ENCODE measurements at regions not wholly inside any gene's neighbourhood (a gene's known extent, or its start where the extent isn't known, plus 50 kb on each side); places are given as distances from the start of the nearest gene placed in this dataset.

DNA sequence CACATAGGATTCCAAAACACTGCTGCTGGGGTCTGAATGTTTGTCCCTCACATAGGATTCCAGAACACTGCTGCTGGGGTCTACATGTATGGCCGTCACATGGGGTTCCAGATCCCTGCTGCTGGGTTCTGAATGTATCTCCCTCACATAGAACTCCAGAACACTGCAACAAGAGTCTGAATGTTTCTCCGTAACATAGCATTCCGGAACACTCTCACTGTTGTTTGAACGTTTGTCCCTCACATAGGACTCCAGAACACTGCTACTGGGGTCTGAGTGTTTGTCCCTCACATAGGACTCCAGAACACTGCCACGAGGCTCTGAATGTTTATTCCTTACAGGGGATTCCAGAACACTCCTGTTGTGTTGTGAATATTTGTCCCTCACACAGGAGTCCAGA lies 216.8 kb downstream of the FOXD4L6 start:
- TF ChIP-seq, protein P1, sequence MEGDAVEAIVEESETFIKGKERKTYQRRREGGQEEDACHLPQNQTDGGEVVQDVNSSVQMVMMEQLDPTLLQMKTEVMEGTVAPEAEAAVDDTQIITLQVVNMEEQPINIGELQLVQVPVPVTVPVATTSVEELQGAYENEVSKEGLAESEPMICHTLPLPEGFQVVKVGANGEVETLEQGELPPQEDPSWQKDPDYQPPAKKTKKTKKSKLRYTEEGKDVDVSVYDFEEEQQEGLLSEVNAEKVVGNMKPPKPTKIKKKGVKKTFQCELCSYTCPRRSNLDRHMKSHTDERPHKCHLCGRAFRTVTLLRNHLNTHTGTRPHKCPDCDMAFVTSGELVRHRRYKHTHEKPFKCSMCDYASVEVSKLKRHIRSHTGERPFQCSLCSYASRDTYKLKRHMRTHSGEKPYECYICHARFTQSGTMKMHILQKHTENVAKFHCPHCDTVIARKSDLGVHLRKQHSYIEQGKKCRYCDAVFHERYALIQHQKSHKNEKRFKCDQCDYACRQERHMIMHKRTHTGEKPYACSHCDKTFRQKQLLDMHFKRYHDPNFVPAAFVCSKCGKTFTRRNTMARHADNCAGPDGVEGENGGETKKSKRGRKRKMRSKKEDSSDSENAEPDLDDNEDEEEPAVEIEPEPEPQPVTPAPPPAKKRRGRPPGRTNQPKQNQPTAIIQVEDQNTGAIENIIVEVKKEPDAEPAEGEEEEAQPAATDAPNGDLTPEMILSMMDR (conservative IDR thresholded peaks at IDR 0.05), result no peak
- TF ChIP-seq ZFX (IDR thresholded peaks at IDR 0.05), result no peak
